ENCODE measurements at regions not wholly inside any gene's neighbourhood (a gene's known extent, or its start where the extent isn't known, plus 50 kb on each side); places are given as distances from the start of the nearest gene placed in this dataset.

DNA sequence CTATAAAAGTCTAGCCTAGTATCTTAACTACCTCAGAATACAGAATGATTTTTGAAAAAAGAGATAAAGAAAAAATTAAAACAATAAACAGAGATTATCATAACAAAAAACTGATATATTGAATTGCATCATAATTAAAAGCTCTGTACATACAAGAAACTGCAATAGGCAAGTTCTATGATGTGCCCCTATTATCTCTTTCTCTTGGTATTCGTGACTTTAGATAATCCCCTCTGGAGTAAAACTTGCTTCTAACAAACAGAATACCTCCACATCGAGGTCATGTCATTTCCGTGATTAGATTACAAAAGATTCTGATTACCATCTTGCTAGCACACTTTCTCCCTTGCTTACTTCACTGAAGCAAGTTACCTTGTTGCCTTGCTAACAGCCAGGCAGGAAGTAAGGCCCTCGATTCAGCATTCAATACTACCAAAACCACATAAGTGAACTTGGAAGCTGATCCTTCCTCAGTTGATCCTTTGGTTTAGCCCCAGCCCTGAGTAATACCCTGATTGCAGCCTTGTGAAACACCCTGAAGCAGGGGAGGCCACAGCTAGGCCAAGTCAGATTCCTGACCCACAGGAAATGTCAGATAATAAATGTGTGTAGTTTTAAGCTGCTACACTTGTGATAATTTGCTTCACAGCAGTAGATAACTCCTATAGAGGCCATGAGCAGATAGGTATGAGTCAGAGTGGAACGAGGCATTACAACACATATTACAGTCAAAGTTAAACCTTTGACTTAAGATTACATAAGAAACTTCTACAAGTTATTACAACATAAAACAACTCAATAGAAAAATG is 53.7 kb upstream of the TMX4 start:
- no TSS peak for BruUV-seq (replicated peaks)
- POLR2A ChIA-PET = no interaction called here
- intact Hi-C loops (cut with micrococcal nuclease; ENCODE audit: unreplicated experiment) = loop anchor here (1.0 kb wide), 2 partner anchors 54 to 56 kb away; partner anchors contain the start of gene TMX4

DNA sequence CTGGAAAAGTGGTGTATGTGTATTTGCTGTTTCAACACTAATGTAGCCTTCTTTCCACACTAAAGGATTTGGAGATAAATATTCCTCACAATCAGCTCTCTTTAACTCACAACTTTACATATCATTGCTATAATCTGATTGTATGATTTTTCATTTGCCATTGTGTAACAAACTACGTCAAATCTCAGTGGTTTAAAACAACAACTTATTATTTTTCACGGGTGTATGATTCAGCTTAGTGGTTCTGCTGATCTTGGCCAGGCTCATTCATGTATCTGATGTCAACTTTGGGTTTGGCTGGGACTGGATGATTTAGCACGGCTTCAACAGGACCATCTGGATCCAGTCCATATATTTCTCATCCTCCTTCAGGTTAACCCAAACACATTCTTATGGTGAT is 55.4 kb upstream of the TMX4 start:
- Mint-ChIP-seq H3K4me3 (ENCODE audit: unreplicated experiment) (no peak overlapping the region), H3K4me1 (ENCODE audit: low read depth, unreplicated experiment) (peaks cover 36% of the 10 kb centered on the region), H3K36me3 (ENCODE audit: insufficient read depth, unreplicated experiment) (no peaks in the 10 kb centered on the region), H3K27me3 (ENCODE audit: insufficient read depth, unreplicated experiment) (no peaks in the 10 kb centered on the region), H3K9me3 (ENCODE audit: unreplicated experiment) (no peaks in the 10 kb centered on the region), H3K27ac (ENCODE audit: unreplicated experiment) (no peak overlapping the region)
- no peaks in the 10 kb centered on the region for H3K36me3 ChIP-seq (ENCODE audit: control insufficient read depth, insufficient read depth, low read length)
- H3K4me1 ChIP-seq = peaks cover 36% of the 10 kb centered on the region
- no TSS peak for BruUV-seq (replicated peaks)
- DNase-seq = no peak
- intact Hi-C loops (cut with micrococcal nuclease; ENCODE audit: unreplicated experiment) = no loop called here
- H3K27me3 ChIP-seq (replicated peaks; ENCODE audit: control insufficient read depth, insufficient read depth, low read length) = no peaks in the 10 kb centered on the region
- H3K4me3 ChIP-seq (ENCODE audit: low read depth, low read length) = no peak overlapping the region
- ChIA-PET CTCF (no interaction called here), POLR2A (no interaction called here)
- TF ChIP-seq, protein P1, sequence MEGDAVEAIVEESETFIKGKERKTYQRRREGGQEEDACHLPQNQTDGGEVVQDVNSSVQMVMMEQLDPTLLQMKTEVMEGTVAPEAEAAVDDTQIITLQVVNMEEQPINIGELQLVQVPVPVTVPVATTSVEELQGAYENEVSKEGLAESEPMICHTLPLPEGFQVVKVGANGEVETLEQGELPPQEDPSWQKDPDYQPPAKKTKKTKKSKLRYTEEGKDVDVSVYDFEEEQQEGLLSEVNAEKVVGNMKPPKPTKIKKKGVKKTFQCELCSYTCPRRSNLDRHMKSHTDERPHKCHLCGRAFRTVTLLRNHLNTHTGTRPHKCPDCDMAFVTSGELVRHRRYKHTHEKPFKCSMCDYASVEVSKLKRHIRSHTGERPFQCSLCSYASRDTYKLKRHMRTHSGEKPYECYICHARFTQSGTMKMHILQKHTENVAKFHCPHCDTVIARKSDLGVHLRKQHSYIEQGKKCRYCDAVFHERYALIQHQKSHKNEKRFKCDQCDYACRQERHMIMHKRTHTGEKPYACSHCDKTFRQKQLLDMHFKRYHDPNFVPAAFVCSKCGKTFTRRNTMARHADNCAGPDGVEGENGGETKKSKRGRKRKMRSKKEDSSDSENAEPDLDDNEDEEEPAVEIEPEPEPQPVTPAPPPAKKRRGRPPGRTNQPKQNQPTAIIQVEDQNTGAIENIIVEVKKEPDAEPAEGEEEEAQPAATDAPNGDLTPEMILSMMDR (IDR thresholded peaks at IDR 0.05; ENCODE audit: insufficient read depth in 1 of 2, low read depth in 1 of 2, low read length in 1 of 2, severe bottlenecking in 1 of 2, unreplicated experiment in 1 of 2) = no peak
- no peaks in the 10 kb centered on the region for H3K9me3 ChIP-seq

More for the DNA sequence above, 53.7 kb upstream of the TMX4 start:
- Mint-ChIP-seq H3K9me3 (ENCODE audit: unreplicated experiment) (no peaks in the 10 kb centered on the region), H3K4me3 (ENCODE audit: unreplicated experiment) (peak overlapping the region; percentile 40), H3K27ac (ENCODE audit: unreplicated experiment) (peak overlapping the region; percentile 85), H3K36me3 (ENCODE audit: insufficient read depth, unreplicated experiment) (no peaks in the 10 kb centered on the region), H3K4me1 (ENCODE audit: low read depth, unreplicated experiment) (peaks cover 30% of the 10 kb centered on the region), H3K27me3 (ENCODE audit: insufficient read depth, unreplicated experiment) (no peaks in the 10 kb centered on the region)
- Histone ChIP-seq H3K27me3 (replicated peaks; ENCODE audit: control insufficient read depth, insufficient read depth, low read length) (no peaks in the 10 kb centered on the region), H3K4me3 (ENCODE audit: low read depth, low read length) (no peak overlapping the region), H3K4me1 (peaks cover 28% of the 10 kb centered on the region), H3K36me3 (ENCODE audit: control insufficient read depth, insufficient read depth, low read length) (no peaks in the 10 kb centered on the region), H3K9me3 (no peaks in the 10 kb centered on the region)
- peak; percentile 73 to 87 for DNase-seq
- CTCF ChIA-PET = interaction anchor here (1.1 kb wide), 1 partner anchor 9 kb away, joined by 6 read pairs; no protein-coding TSS in a partner anchor
- TF ChIP-seq, protein P1 (IDR thresholded peaks at IDR 0.05; ENCODE audit: insufficient read depth in 1 of 2, low read depth in 1 of 2, low read length in 1 of 2, severe bottlenecking in 1 of 2, unreplicated experiment in 1 of 2) = no peak

DNA sequence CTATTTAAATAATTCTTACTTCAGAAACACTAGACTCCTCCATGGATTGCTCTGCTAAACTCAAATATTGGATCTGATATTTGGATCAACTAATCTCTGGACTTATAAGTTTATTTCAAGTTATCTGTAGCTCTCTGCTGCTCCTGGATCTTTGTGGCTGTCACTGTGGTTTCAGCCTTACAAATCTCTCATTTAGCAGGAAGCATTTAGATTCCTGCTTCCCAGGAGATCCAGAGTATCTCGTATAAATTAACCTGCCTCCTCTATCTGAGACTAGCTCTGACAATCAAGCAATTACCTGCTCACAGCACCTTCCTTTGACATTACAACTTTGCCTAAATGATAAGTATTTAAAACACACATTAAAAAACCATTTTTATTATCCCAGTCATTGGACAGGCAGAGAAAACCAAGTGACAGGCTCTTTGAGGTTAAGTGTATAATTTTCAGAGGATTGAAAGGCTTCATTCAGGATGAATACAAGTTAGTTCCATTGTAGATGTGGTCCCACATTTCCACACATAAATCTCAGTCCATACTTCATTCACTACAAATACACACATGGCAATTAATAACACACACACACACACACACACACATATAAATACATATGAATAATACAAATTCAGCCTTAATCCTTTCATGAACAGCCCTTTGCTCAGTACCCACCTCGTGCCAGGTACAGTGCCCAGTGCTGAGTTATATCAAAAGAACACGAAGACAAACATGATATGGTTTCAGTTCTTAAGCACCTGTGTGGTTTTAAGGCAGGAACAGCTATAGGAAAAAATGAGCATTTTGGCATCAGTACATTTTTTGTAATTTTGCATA is 55.5 kb upstream of the PLCB1 start:
- intact Hi-C loops (cut with micrococcal nuclease; ENCODE audit: unreplicated experiment) = no loop called here
- ChIA-PET CTCF (interaction anchor here (0.7 kb wide), 1 partner anchor 140 kb away, joined by 3 read pairs; no protein-coding TSS in a partner anchor), POLR2A (no interaction called here)
- no peaks in the 10 kb centered on the region for H3K36me3 ChIP-seq (ENCODE audit: control insufficient read depth, insufficient read depth, low read length)
- Mint-ChIP-seq H3K27ac (ENCODE audit: unreplicated experiment) (no peak overlapping the region), H3K27me3 (ENCODE audit: insufficient read depth, unreplicated experiment) (no peaks in the 10 kb centered on the region), H3K4me3 (ENCODE audit: unreplicated experiment) (no peak overlapping the region), H3K4me1 (ENCODE audit: low read depth, unreplicated experiment) (peaks cover 36% of the 10 kb centered on the region), H3K36me3 (ENCODE audit: insufficient read depth, unreplicated experiment) (no peaks in the 10 kb centered on the region), H3K9me3 (ENCODE audit: unreplicated experiment) (no peaks in the 10 kb centered on the region)
- no peaks in the 10 kb centered on the region for H3K27me3 ChIP-seq (replicated peaks; ENCODE audit: control insufficient read depth, insufficient read depth, low read length)
- H3K4me1 ChIP-seq = peaks cover 44% of the 10 kb centered on the region
- TF ChIP-seq, protein P1 (IDR thresholded peaks at IDR 0.05; ENCODE audit: insufficient read depth in 1 of 2, low read depth in 1 of 2, low read length in 1 of 2, severe bottlenecking in 1 of 2, unreplicated experiment in 1 of 2) = no peak
- no peak overlapping the region for H3K4me3 ChIP-seq (ENCODE audit: low read depth, low read length)
- no TSS peak for BruUV-seq (replicated peaks)
- H3K9me3 ChIP-seq = no peaks in the 10 kb centered on the region
- DNase-seq = no peak

Data from Caco-2 (cell line).